IMR-90 (cell line): ENCODE measurements at regions not wholly inside any gene's neighbourhood (a gene's known extent, or its start where the extent isn't known, plus 50 kb on each side); places are given as distances from the start of the nearest gene placed in this dataset.

Experiments
- BHLHE40 ChIP-seq: fragments of 150-350 bp; IDR thresholded peaks from 2 replicates; pipeline ENCODE4 v1.6.1; 2016; ENCODE audit warnings: mild to moderate bottlenecking, low read depth, low read length
- CEBPB ChIP-seq: IDR thresholded peaks from 2 replicates; pipeline ENCODE4 v1.6.1; 2012; ENCODE audit warnings: low read depth, low read length, improper control_type of control experiment
- MAFK ChIP-seq: IDR thresholded peaks from 2 replicates; pipeline ENCODE4 v1.6.1; 2012; ENCODE audit warnings: low read depth, low read length, improper control_type of control experiment
- MAZ ChIP-seq: IDR thresholded peaks from 2 replicates; pipeline ENCODE4 v1.6.1; 2012; ENCODE audit warnings: low read depth, mild to moderate bottlenecking, low read length, improper control_type of control experiment, moderate library complexity, borderline replicate concordance
- MXI1 ChIP-seq: IDR thresholded peaks from 2 replicates; pipeline ENCODE4 v1.6.1; 2012; ENCODE audit warnings: low read depth, mild to moderate bottlenecking, low read length, moderate library complexity, borderline replicate concordance
- NFE2L2 ChIP-seq: fragments of 150-350 bp; IDR thresholded peaks from 2 replicates; pipeline ENCODE4 v1.6.1; 2016; ENCODE audit warnings: low read depth, mild to moderate bottlenecking, low read length
- POLR2A ChIP-seq: IDR thresholded peaks from 2 replicates; pipeline ENCODE4 v1.6.1; 2012; ENCODE audit warnings: mild to moderate bottlenecking, low read depth, low read length
- RAD21 ChIP-seq: IDR thresholded peaks from 2 replicates; pipeline ENCODE4 v1.6.1; 2012; ENCODE audit warnings: low read length, improper control_type of control experiment
- RCOR1 ChIP-seq: IDR thresholded peaks from 2 replicates; pipeline ENCODE4 v1.6.1; 2012; ENCODE audit warnings: mild to moderate bottlenecking, low read length, improper control_type of control experiment; ENCODE audit not compliant: insufficient replicate concordance
- SMC3 ChIP-seq: fragments of 150-350 bp; IDR thresholded peaks from 2 replicates; pipeline ENCODE4 v1.6.1; 2016; ENCODE audit warnings: low read depth, mild to moderate bottlenecking, antibody characterized with exemption, low read length, moderate library complexity
- TF ChIP-seq, protein P1 (sequence below): conservative IDR thresholded peaks from 2 replicates; pipeline ENCODE4 v1.5.1; 2012; ENCODE audit warnings: mild to moderate bottlenecking, low read depth, low read length, improper control_type of control experiment
- TF ChIP-seq, protein P2 (sequence below): fragments of 150-350 bp; IDR thresholded peaks from 2 replicates; pipeline ENCODE4 v1.6.1; 2017; ENCODE audit warnings: mild to moderate bottlenecking, antibody characterized with exemption, low read length, low read depth
- TF ChIP-seq, protein P3 (sequence below): fragments of 150-350 bp; IDR thresholded peaks from 2 replicates; pipeline ENCODE4 v1.6.1; 2016; ENCODE audit warnings: low read depth, mild to moderate bottlenecking, low read length, moderate library complexity, borderline replicate concordance

DNA sequence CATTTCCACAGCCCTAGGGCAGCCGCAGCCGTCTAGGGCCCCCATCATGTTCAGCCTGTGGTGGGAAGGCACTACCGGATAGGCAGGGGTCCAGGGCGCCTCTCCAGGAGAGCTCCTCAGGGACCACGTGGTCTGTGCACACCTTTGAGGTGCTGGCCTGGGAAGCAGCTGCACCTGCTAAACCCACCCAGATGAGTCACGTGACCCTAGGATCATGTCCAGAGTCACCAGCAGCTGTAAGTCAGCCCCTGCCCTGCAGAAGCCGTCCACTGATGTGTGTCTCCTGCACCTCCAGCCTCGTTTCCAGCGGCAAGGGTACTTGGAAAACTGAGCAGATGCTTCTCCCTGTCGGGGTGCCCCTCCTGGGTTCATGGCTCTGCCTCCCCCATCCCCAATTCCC, 682.6 kb upstream of the SALL3 start:
- TF ChIP-seq, protein P1, sequence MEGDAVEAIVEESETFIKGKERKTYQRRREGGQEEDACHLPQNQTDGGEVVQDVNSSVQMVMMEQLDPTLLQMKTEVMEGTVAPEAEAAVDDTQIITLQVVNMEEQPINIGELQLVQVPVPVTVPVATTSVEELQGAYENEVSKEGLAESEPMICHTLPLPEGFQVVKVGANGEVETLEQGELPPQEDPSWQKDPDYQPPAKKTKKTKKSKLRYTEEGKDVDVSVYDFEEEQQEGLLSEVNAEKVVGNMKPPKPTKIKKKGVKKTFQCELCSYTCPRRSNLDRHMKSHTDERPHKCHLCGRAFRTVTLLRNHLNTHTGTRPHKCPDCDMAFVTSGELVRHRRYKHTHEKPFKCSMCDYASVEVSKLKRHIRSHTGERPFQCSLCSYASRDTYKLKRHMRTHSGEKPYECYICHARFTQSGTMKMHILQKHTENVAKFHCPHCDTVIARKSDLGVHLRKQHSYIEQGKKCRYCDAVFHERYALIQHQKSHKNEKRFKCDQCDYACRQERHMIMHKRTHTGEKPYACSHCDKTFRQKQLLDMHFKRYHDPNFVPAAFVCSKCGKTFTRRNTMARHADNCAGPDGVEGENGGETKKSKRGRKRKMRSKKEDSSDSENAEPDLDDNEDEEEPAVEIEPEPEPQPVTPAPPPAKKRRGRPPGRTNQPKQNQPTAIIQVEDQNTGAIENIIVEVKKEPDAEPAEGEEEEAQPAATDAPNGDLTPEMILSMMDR: no peak
- TF ChIP-seq CEBPB (no peak), POLR2A (no peak), MAFK (no peak), RAD21 (no peak), RCOR1 (no peak), MAZ (no peak), SMC3 (no peak), NFE2L2 (no peak), BHLHE40 (no peak), MXI1 (no peak)
- TF ChIP-seq, protein P2, sequence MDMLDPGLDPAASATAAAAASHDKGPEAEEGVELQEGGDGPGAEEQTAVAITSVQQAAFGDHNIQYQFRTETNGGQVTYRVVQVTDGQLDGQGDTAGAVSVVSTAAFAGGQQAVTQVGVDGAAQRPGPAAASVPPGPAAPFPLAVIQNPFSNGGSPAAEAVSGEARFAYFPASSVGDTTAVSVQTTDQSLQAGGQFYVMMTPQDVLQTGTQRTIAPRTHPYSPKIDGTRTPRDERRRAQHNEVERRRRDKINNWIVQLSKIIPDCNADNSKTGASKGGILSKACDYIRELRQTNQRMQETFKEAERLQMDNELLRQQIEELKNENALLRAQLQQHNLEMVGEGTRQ: no peak
- TF ChIP-seq, protein P3, sequence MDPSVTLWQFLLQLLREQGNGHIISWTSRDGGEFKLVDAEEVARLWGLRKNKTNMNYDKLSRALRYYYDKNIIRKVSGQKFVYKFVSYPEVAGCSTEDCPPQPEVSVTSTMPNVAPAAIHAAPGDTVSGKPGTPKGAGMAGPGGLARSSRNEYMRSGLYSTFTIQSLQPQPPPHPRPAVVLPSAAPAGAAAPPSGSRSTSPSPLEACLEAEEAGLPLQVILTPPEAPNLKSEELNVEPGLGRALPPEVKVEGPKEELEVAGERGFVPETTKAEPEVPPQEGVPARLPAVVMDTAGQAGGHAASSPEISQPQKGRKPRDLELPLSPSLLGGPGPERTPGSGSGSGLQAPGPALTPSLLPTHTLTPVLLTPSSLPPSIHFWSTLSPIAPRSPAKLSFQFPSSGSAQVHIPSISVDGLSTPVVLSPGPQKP: no peak
